ENCODE measurements at regions not wholly inside any gene's neighbourhood (a gene's known extent, or its start where the extent isn't known, plus 50 kb on each side); places are given as distances from the start of the nearest gene placed in this dataset.

DNA sequence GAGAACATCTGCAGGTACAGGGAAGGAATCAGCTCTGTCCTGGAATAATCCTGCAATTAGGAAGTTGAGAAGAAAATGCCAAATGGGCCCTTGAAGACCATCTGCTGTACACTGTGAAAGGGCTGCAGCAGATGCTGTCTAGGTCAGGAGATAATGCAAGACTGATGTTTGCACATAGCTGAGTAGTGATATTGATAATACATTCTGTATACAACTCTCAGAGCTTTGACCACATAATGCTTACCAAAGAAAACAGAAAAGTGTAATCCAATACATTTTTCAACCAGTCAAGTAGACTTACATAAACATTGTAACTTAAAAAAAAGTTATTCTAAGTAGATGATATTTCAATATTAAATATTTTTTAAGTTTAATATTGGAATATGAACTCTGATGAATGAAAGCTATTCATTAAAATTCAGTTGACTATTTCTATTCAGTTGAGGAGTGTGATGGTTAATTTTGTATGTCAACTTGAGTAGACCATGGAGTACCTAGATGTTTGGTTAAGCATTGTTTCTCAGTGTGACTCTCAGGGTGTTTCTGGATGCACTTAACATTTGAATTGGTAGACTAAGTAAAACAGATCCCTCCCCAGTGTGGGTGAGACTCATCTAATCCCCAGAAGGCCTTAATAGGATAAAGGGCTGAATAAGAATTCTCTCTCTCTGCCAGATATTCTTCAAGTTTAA, 380.1 kb upstream of the PRR16 start:
- Mint-ChIP-seq H3K27ac (no peak overlapping the region), H3K4me3 (no peak overlapping the region), H3K9me3 (peaks cover 3% of the 10 kb centered on the region), H3K27me3 (no peaks in the 10 kb centered on the region), H3K36me3 (no peaks in the 10 kb centered on the region), H3K4me1 (ENCODE audit: low read depth in 2 of 2) (peaks cover 10 to 11% of the 10 kb centered on the region in 2 donors)
- ATAC-seq (no peak), DNase-seq (ENCODE audit: low spot score) (no peak)

DNA sequence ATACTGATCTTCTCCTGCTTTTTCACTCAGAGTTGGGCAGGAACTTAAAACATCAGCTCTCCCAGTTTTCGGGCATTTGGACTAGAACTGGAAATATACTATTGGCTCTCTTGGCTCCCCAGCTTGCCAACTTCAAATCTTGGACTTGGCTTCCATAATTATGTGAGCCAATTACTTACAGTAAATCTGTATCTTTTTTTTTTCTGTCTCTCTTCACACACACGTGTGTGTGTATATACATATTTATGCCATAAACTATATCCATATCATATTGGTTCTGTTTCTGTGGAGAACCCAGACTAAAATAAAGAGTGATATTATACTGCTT, 379.6 kb upstream of the PRR16 start:
- peaks cover 11 to 13% of the 10 kb centered on the region in 2 donors for H3K4me1 Mint-ChIP-seq (ENCODE audit: low read depth in 2 of 2)
- DNase-seq (ENCODE audit: low spot score), result no peak
- H3K27me3 Mint-ChIP-seq, result no peaks in the 10 kb centered on the region
- H3K9me3 Mint-ChIP-seq, result peaks cover 3% of the 10 kb centered on the region
- ATAC-seq, result no peak
- no peak overlapping the region for H3K4me3 Mint-ChIP-seq
- no peaks in the 10 kb centered on the region for H3K36me3 Mint-ChIP-seq
- no peak overlapping the region for H3K27ac Mint-ChIP-seq

- peaks cover 11 to 16% of the 10 kb centered on the region in 2 donors for H3K4me1 Mint-ChIP-seq (ENCODE audit: low read depth in 2 of 2)
- DNase-seq (ENCODE audit: low spot score) (no peak), ATAC-seq (no peak)
- H3K4me3 Mint-ChIP-seq, result no peak overlapping the region
- H3K27ac Mint-ChIP-seq, result no peak overlapping the region
- no peaks in the 10 kb centered on the region for H3K36me3 Mint-ChIP-seq
- peaks cover 3% of the 10 kb centered on the region for H3K9me3 Mint-ChIP-seq
- H3K27me3 Mint-ChIP-seq, result no peaks in the 10 kb centered on the region
These were observed 378.0 kb upstream of the PRR16 start for GRCh38 chr5:120086081-120086480.

DNA sequence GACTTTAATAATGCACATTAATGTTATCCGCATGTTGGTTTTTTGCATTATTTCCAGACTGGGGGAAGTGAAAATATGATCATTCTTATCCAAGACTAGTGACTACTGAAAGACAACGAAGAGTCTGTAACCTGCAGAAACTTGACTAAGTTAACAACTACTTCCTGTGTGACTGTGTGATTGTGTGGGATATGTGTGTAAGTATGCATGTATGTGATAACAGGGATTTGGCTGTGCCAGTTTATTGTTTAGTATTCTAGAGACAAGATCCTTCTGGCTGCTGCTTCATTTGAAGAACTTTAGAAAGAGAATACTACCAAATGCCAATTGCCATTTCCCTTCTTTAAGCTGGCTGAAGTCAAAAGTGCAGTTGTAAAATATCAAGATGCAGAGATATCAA, 375.7 kb upstream of the PRR16 start:
- DNase-seq (ENCODE audit: low spot score), result no peak

DNA sequence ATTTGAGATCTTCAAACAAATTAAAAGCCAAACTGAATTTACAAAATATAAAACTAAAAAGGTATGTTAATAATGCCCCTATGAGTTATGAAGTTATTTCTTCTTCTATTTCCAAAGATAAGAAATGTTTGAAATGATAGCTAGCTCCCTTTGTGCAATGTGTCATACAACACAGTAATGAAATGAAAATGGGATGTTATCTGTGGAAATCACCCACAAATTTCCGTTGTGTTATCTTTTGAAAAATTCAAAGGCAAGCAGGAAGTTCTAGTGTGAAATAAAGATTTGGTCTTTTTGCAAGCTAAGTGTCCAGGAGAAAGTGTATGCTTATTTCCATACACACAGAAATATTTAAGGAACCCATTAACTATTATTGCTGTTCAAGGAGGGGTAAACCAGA, 375.3 kb upstream of the PRR16 start:
- peak overlapping the region in 1 of 2 donors; percentile 86 for H3K27ac Mint-ChIP-seq
- DNase-seq (ENCODE audit: low spot score), result no peak
- H3K27me3 Mint-ChIP-seq, result no peaks in the 10 kb centered on the region
- no peak for ATAC-seq
- H3K4me1 Mint-ChIP-seq (ENCODE audit: low read depth in 2 of 2), result peaks cover 14 to 28% of the 10 kb centered on the region in 2 donors
- no peak overlapping the region for H3K4me3 Mint-ChIP-seq
- H3K36me3 Mint-ChIP-seq, result no peaks in the 10 kb centered on the region
- no peaks in the 10 kb centered on the region for H3K9me3 Mint-ChIP-seq

More for the DNA sequence above, 375.7 kb upstream of the PRR16 start:
- Mint-ChIP-seq H3K9me3 (peaks cover 3% of the 10 kb centered on the region), H3K4me3 (no peak overlapping the region), H3K36me3 (no peaks in the 10 kb centered on the region), H3K27me3 (no peaks in the 10 kb centered on the region), H3K27ac (peak overlapping the region in 1 of 2 donors; percentile 86), H3K4me1 (ENCODE audit: low read depth in 2 of 2) (peaks cover 14 to 26% of the 10 kb centered on the region in 2 donors)
- ATAC-seq, result no peak

- H3K4me1 Mint-ChIP-seq (ENCODE audit: low read depth in 2 of 2), result peaks cover 14 to 37% of the 10 kb centered on the region in 2 donors
- no peaks in the 10 kb centered on the region for H3K36me3 Mint-ChIP-seq
- no peak for ATAC-seq
- H3K27me3 Mint-ChIP-seq, result no peaks in the 10 kb centered on the region
- no peak overlapping the region for H3K4me3 Mint-ChIP-seq
- H3K27ac Mint-ChIP-seq, result no peak overlapping the region
- H3K9me3 Mint-ChIP-seq, result no peaks in the 10 kb centered on the region
- DNase-seq (ENCODE audit: low spot score), result no peak
These were observed 372.6 kb upstream of the PRR16 start for GRCh38 chr5:120091376-120091948.

DNA sequence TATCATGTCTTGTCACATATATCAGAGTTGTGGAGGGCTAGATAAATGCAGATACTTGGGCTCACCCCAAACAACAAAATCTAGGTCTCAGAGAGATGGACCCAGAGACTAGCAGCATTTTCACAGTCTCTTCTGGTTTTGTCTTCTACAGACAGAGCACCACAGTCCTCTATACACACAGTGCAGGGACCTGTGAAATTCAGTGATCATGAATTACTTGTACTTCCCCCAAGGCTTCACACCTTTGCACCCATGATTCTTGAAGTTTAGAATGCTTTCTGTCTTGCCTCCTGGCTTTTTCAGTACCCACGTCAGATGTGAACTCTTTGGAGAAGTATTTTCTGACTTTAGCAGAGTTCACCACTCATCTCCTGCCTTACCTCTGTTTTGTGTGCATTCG, 371.5 kb upstream of the PRR16 start:
- peak; percentile 54 to 85 for ATAC-seq
- peak overlapping the region in 1 of 2 donors; percentile 64 for H3K27ac Mint-ChIP-seq

GRCh38 chr5:120093178-120093577, 370.9 kb upstream of the PRR16 start:
- no peaks in the 10 kb centered on the region for H3K9me3 Mint-ChIP-seq
- DNase-seq (ENCODE audit: low spot score) (no peak), ATAC-seq (peak in 1 of 2 donors; percentile 54)
- peaks cover 12 to 39% of the 10 kb centered on the region in 2 donors for H3K4me1 Mint-ChIP-seq (ENCODE audit: low read depth in 2 of 2)
- no peaks in the 10 kb centered on the region for H3K27me3 Mint-ChIP-seq
- H3K4me3 Mint-ChIP-seq, result no peak overlapping the region
- no peaks in the 10 kb centered on the region for H3K36me3 Mint-ChIP-seq
- peak overlapping the region in 1 of 2 donors; percentile 64 for H3K27ac Mint-ChIP-seq

More for the DNA sequence above, 371.5 kb upstream of the PRR16 start:
- Mint-ChIP-seq H3K9me3 (no peaks in the 10 kb centered on the region), H3K4me1 (ENCODE audit: low read depth in 2 of 2) (peaks cover 14 to 42% of the 10 kb centered on the region in 2 donors), H3K4me3 (no peak overlapping the region), H3K27me3 (no peaks in the 10 kb centered on the region), H3K36me3 (no peaks in the 10 kb centered on the region)
- no peak for DNase-seq (ENCODE audit: low spot score)

DNA sequence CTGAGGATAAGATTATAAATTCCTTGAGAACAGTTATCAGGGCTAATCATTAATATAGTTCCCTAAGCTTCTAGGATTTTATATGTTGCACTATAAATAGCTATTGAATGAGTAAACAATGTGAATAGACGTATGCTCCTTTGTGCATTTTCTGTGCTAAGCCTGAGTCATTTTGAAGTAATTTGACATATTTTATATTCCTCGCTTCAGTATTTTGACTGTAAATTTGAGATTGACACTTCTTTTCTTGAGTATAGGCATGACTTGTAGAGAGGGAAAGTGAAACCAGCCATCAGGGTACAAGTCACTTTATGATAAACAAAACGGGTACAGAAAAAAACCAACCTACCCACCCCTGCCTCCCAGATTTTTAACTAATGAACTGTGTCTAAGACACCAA, 367.7 kb upstream of the PRR16 start:
- Mint-ChIP-seq H3K27me3 (no peaks in the 10 kb centered on the region), H3K9me3 (no peaks in the 10 kb centered on the region), H3K4me1 (ENCODE audit: low read depth in 2 of 2) (peaks cover 4 to 37% of the 10 kb centered on the region in 2 donors), H3K27ac (peak overlapping the region in 1 of 2 donors; percentile 67), H3K36me3 (no peaks in the 10 kb centered on the region), H3K4me3 (no peak overlapping the region)
- ATAC-seq, result peak; percentile 52 to 70
- no peak for DNase-seq (ENCODE audit: low spot score)

DNA sequence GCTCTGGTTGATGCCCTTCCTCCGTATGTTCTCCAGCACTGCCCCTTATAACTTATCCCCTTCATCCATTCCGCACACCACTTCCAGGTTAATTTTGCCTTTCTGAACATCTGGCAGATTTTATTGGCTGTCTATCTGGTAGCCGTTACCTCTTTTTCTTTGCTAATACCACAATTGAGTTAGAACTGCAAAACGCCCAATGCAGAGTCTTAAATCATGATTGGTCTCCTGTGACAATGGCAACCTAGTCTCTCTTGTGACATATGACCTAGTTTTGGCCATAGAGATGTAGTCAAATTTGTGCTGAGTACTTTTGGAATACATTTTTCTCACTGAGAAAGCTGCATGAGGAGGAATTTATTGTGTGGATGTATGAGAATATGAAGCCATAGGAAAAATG, 365.7 kb upstream of the PRR16 start:
- Mint-ChIP-seq H3K27me3 (no peaks in the 10 kb centered on the region), H3K27ac (peak overlapping the region in 1 of 2 donors; percentile 24), H3K36me3 (peaks cover 5% of the 10 kb centered on the region), H3K9me3 (peaks cover 5% of the 10 kb centered on the region), H3K4me1 (ENCODE audit: low read depth in 2 of 2) (peaks cover 0 to 37% of the 10 kb centered on the region in 2 donors), H3K4me3 (peak overlapping the region; percentile 38)
- ATAC-seq, result no peak
- no peak for DNase-seq (ENCODE audit: low spot score)

GRCh38 chr5:120098902-120099535, 365.1 kb upstream of the PRR16 start:
- peak overlapping the region in 1 of 2 donors; percentile 24 for H3K27ac Mint-ChIP-seq
- H3K9me3 Mint-ChIP-seq, result peaks cover 5% of the 10 kb centered on the region
- DNase-seq (ENCODE audit: low spot score) (no peak), ATAC-seq (peak in 1 of 2 donors; percentile 55)
- no peaks in the 10 kb centered on the region for H3K27me3 Mint-ChIP-seq
- peaks cover 5% of the 10 kb centered on the region for H3K36me3 Mint-ChIP-seq
- H3K4me1 Mint-ChIP-seq (ENCODE audit: low read depth in 2 of 2), result peaks cover 0 to 35% of the 10 kb centered on the region in 2 donors
- H3K4me3 Mint-ChIP-seq, result no peak overlapping the region

GRCh38 chr5:120101771-120102170, 362.3 kb upstream of the PRR16 start:
- H3K9me3 Mint-ChIP-seq, result peaks cover 5% of the 10 kb centered on the region
- no peak for ATAC-seq
- no peak overlapping the region for H3K27ac Mint-ChIP-seq
- no peak for DNase-seq (ENCODE audit: low spot score)
- H3K4me1 Mint-ChIP-seq (ENCODE audit: low read depth in 2 of 2), result peaks cover 0 to 31% of the 10 kb centered on the region in 2 donors
- H3K36me3 Mint-ChIP-seq, result peaks cover 5% of the 10 kb centered on the region
- no peak overlapping the region for H3K4me3 Mint-ChIP-seq
- H3K27me3 Mint-ChIP-seq, result no peaks in the 10 kb centered on the region

DNA sequence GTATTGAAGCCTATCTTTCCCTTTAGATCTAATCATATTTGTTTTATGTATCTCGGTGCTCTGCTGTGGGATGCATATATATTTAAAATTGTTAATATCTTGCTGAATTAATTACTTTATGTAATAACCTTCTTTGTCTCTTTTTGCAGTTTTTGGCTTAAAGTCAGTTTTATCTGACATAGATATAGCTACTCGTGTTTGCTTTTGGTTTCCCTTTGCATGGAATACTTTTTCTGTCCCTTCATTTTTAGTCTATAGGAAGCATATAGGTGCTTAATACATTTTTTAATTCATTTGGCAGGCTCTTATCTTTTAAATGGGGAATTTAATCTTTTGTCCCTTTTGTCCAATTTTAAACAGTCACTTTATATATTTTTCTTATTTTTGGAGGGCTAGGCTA, 360.6 kb upstream of the PRR16 start:
- peak overlapping the region; percentile 44 for H3K4me3 Mint-ChIP-seq

DNA sequence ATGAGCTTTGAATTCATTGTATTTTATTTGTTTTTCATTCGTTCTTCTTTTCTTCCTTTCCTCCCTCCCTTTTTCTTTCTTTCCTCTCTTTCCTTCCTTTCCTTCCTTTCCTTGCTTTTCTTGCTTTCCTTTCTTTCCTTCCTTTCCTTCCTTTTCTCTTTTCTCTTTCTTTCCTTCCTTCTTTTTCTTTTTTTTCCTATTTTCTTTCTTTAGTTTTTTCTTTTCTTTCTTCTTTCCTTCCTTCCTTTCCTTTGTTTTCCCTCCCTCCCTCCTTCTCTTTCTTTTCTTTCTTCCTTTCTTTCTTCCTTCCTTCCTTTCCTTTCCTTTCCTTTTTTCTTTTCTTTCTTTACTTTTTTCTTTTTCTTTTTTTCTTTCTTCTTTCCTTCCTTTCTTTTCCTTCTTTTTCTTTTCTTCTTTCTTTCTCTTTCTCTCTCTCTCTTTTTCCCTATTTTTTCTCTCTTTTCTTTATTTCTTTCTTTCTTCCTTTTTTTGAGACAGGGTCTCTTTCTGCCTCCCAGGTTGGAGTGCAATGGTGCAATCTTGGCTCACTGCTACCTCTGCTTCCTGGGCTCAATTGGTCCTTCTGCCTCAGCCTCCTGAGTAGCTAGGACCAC, 357.1 kb upstream of the PRR16 start:
- H3K9me3 Mint-ChIP-seq, result peaks cover 5% of the 10 kb centered on the region
- H3K4me1 Mint-ChIP-seq (ENCODE audit: low read depth in 2 of 2), result peaks cover 0 to 18% of the 10 kb centered on the region in 2 donors
- ATAC-seq (no peak), DNase-seq (ENCODE audit: low spot score) (no peak)
- H3K27me3 Mint-ChIP-seq, result no peaks in the 10 kb centered on the region
- peak overlapping the region in 1 of 2 donors; percentile 47 for H3K27ac Mint-ChIP-seq
- no peak overlapping the region for H3K4me3 Mint-ChIP-seq
- peaks cover 5% of the 10 kb centered on the region for H3K36me3 Mint-ChIP-seq

More for the DNA sequence above, 360.6 kb upstream of the PRR16 start:
- H3K36me3 Mint-ChIP-seq, result peaks cover 5% of the 10 kb centered on the region
- ATAC-seq (no peak), DNase-seq (ENCODE audit: low spot score) (no peak)
- H3K4me1 Mint-ChIP-seq (ENCODE audit: low read depth in 2 of 2), result peaks cover 0 to 26% of the 10 kb centered on the region in 2 donors
- H3K9me3 Mint-ChIP-seq, result peaks cover 5% of the 10 kb centered on the region
- H3K27me3 Mint-ChIP-seq, result no peaks in the 10 kb centered on the region
- H3K27ac Mint-ChIP-seq, result peak overlapping the region in 1 of 2 donors; percentile 83

Data from natural killer cell treated with Interleukin-12 subunit alpha and Interleukin-12 subunit beta and Interleukin-15 and Interleukin-18, amount 100 ng/mL, for 72 hours (primary cell).